ENCODE measurements at regions not wholly inside any gene's neighbourhood (a gene's known extent, or its start where the extent isn't known, plus 50 kb on each side); places are given as distances from the start of the nearest gene placed in this dataset.

DNA sequence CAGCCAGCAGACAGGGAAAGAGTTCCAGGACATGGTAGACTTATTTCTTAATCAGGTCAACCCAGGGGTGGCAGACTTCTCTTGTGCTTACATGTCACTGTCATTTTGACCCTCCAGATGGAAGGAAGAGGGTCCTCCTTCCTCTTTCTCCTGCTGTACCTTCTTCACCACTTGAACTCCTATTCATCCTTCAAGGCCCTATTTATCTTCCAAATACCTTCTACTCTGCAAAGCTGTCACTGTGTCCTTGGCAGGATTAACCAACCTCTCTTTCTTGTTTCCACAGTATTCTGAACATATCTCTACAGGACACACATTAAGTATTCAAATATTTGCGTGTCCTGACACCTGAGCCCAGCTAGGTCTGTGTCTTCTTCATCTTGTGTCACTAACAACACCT, 163.1 kb downstream of the DICER1 start:
- in situ Hi-C loops (cut with MboI; ENCODE audit: low sequenced_read_pairs in 4 of 4) (no loop called here), intact Hi-C loops (cut with DNase I; ENCODE audit: low total_unique reads) (no loop called here)
- H3K4me3 ChIP-seq: no peak overlapping the region
- ATAC-seq: no peak
- no peak overlapping the region for H3K27ac ChIP-seq
- TF ChIP-seq POLR2A (IDR thresholded peaks at IDR 0.05) (no peak), CTCF (IDR thresholded peaks at IDR 0.05 in 4 of 5, conservative IDR thresholded peaks at IDR 0.05 in 1 of 5) (no peak)
- no peaks in the 10 kb centered on the region for H3K9me3 ChIP-seq
- no peaks in the 10 kb centered on the region for H3K36me3 ChIP-seq
- H3K27me3 ChIP-seq: no peaks in the 10 kb centered on the region
- DNase-seq: no peak
- no peaks in the 10 kb centered on the region for H3K4me1 ChIP-seq

DNA sequence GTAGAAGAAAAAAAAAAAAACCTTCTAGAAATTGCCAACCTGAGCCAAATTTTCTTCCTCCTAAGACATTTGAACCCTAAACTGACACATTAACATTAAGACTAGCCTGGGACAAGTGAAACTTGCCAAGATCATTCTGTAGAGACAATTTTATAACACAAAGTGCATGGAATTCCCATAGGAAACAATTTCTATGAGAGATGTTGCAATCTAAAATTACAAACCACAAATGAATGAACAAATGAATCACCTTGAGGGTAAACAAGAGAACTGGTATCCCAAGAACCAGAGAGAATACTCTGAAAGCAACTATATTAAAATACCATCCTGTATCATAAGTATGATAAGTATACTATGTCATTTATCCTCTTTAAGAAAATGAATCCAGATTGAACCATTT, 165.3 kb downstream of the DICER1 start:
- Histone ChIP-seq H3K4me3 (no peak overlapping the region), H3K27me3 (no peaks in the 10 kb centered on the region), H3K9me3 (no peaks in the 10 kb centered on the region), H3K27ac (no peak overlapping the region), H3K36me3 (no peaks in the 10 kb centered on the region), H3K4me1 (no peaks in the 10 kb centered on the region)
- no peak for TF ChIP-seq POLR2A (IDR thresholded peaks at IDR 0.05)
- TF ChIP-seq CTCF (IDR thresholded peaks at IDR 0.05 in 4 of 5, conservative IDR thresholded peaks at IDR 0.05 in 1 of 5): no peak
- peak; percentile 33 to 42 for ATAC-seq
- in situ Hi-C loops (cut with MboI; ENCODE audit: low sequenced_read_pairs in 4 of 4) (no loop called here), intact Hi-C loops (cut with DNase I; ENCODE audit: low total_unique reads) (no loop called here)
- no peak for DNase-seq

- Histone ChIP-seq H3K27ac (no peak overlapping the region), H3K4me3 (no peak overlapping the region), H3K27me3 (no peaks in the 10 kb centered on the region), H3K4me1 (no peaks in the 10 kb centered on the region), H3K9me3 (no peaks in the 10 kb centered on the region), H3K36me3 (no peaks in the 10 kb centered on the region)
- DNase-seq (no peak), ATAC-seq (no peak)
- TF ChIP-seq CTCF (IDR thresholded peaks at IDR 0.05 in 4 of 5, conservative IDR thresholded peaks at IDR 0.05 in 1 of 5) (no peak), POLR2A (IDR thresholded peaks at IDR 0.05) (no peak)
- intact Hi-C loops (cut with DNase I; ENCODE audit: low total_unique reads): no loop called here
- in situ Hi-C loops (cut with MboI; ENCODE audit: low sequenced_read_pairs in 4 of 4): no loop called here
These were observed 167.4 kb downstream of the DICER1 start for GRCh38 chr14:94989946-94990345.

- no peaks in the 10 kb centered on the region for H3K4me1 ChIP-seq
- no peak for DNase-seq
- intact Hi-C loops (cut with DNase I; ENCODE audit: low total_unique reads) (no loop called here), in situ Hi-C loops (cut with MboI; ENCODE audit: low sequenced_read_pairs in 4 of 4) (no loop called here)
- no peak for ATAC-seq
- no peak overlapping the region for H3K27ac ChIP-seq
- no peaks in the 10 kb centered on the region for H3K27me3 ChIP-seq
- TF ChIP-seq CTCF (IDR thresholded peaks at IDR 0.05 in 4 of 5, conservative IDR thresholded peaks at IDR 0.05 in 1 of 5) (no peak), POLR2A (IDR thresholded peaks at IDR 0.05) (no peak)
- H3K9me3 ChIP-seq: no peaks in the 10 kb centered on the region
- no peak overlapping the region for H3K4me3 ChIP-seq
- H3K36me3 ChIP-seq: no peaks in the 10 kb centered on the region
These were observed 167.9 kb downstream of the DICER1 start for GRCh38 chr14:94989417-94989816.

- no peaks in the 10 kb centered on the region for H3K27me3 ChIP-seq
- intact Hi-C loops (cut with DNase I; ENCODE audit: low total_unique reads) (no loop called here), in situ Hi-C loops (cut with MboI; ENCODE audit: low sequenced_read_pairs in 4 of 4) (no loop called here)
- H3K4me3 ChIP-seq: no peak overlapping the region
- H3K9me3 ChIP-seq: no peaks in the 10 kb centered on the region
- H3K4me1 ChIP-seq: no peaks in the 10 kb centered on the region
- no peak for ATAC-seq
- H3K27ac ChIP-seq: no peak overlapping the region
- TF ChIP-seq CTCF (IDR thresholded peaks at IDR 0.05 in 4 of 5, conservative IDR thresholded peaks at IDR 0.05 in 1 of 5): no peak
- no peak for TF ChIP-seq POLR2A (IDR thresholded peaks at IDR 0.05)
- H3K36me3 ChIP-seq: no peaks in the 10 kb centered on the region
- DNase-seq: no peak
These were observed 169.9 kb downstream of the DICER1 start for GRCh38 chr14:94987409-94987808.

Data from gastrocnemius medialis (tissue), 4 donors.